Fibroblast of mammary gland (primary cell): ENCODE measurements at regions not wholly inside any gene's neighbourhood (a gene's known extent, or its start where the extent isn't known, plus 50 kb on each side); places are given as distances from the start of the nearest gene placed in this dataset.

ENCODE experiments used
- DNase-seq: peaks from one replicate; pipeline ENCODE4 v3.0.0-alpha.2; 2010; ENCODE audit warnings: low read depth
- H3K4me3 ChIP-seq: 2 replicates; pipeline ENCODE4 v1.5.1; 2011; ENCODE audit warnings: low read depth, mild to moderate bottlenecking, low read length, moderate library complexity; ENCODE audit not compliant: control insufficient read depth
- CTCF ChIP-seq: conservative IDR thresholded peaks from 2 replicates; pipeline ENCODE4 v1.5.1; 2011; ENCODE audit warnings: low read depth, low read length, inconsistent platforms; ENCODE audit not compliant: control insufficient read depth, insufficient read depth

- DNase-seq = no peak
- no peak for TF ChIP-seq CTCF
- no peak overlapping the region for H3K4me3 ChIP-seq
Measured at GRCh38 chr6:164097056-164097455, 682.5 kb downstream of the QKI start.

GRCh38 chr6:164095056-164095455 is 680.5 kb downstream of the QKI start:
- peak; percentile 26 for DNase-seq
- no peak overlapping the region for H3K4me3 ChIP-seq

GRCh38 chr6:164087870-164088269 is 673.4 kb downstream of the QKI start:
- DNase-seq = no peak
- H3K4me3 ChIP-seq = no peak overlapping the region
- no peak for TF ChIP-seq CTCF

More at GRCh38 chr6:164095056-164095455, 680.5 kb downstream of the QKI start:
- no peak for TF ChIP-seq CTCF

DNA sequence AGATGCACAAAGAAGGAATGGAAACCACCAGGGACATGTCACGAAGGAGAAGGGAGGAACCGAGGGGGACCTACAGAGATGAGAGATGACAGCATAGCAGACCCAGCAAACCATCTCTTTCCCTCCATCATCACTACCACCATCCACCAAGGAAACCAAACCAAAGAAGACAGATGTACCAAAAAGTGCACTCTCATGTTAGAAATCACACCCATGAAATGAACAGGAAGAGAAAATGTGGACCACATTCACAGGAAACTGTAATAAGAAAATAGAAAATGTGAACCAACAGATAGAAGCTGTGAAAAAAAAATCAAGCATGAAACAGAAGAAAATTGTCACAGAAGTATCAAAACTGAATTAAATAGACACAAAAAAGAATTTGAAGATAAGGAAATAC is 672.7 kb downstream of the QKI start:
- TF ChIP-seq CTCF = no peak
- DNase-seq = no peak
- no peak overlapping the region for H3K4me3 ChIP-seq

DNA sequence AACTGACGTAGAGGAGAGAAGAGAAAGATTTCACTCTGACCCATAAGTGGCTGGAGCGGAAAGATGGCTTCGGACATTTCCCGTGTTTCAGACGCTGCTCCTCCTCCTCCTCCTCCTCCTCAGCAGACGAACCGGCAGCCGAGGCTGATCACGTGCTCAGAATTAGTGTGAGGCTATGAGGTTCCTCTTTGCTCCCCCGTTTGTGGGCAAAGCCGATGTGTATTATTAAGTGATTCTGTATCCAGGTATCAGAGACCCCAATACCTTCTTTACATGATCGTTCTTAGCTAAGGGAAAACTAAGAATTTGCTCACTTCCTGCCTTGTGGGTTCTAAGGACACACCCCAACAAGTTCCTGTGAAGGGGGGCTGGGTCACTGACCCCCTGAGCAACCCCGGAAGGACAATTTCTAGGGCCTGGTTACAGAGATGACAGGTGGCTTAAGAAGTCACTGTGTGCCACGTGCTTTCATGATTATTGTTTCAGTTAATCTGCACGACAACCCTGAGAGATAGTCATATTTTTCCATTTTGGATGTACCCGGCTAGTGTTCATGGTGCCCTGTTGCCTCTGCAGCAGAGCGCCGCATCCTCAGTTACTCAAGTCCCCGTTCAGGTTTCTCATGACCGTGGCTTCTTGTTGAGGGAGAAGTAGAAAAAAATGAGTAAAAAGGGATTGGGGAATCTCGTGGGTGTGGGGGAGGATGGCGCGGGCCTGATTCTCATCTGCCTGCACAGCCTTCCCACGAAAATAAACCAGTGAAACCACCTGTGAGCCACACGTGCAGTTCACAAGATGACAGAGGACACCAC is 671.8 kb downstream of the QKI start:
- no peak overlapping the region for H3K4me3 ChIP-seq
- DNase-seq = no peak
- no peak for TF ChIP-seq CTCF

DNA sequence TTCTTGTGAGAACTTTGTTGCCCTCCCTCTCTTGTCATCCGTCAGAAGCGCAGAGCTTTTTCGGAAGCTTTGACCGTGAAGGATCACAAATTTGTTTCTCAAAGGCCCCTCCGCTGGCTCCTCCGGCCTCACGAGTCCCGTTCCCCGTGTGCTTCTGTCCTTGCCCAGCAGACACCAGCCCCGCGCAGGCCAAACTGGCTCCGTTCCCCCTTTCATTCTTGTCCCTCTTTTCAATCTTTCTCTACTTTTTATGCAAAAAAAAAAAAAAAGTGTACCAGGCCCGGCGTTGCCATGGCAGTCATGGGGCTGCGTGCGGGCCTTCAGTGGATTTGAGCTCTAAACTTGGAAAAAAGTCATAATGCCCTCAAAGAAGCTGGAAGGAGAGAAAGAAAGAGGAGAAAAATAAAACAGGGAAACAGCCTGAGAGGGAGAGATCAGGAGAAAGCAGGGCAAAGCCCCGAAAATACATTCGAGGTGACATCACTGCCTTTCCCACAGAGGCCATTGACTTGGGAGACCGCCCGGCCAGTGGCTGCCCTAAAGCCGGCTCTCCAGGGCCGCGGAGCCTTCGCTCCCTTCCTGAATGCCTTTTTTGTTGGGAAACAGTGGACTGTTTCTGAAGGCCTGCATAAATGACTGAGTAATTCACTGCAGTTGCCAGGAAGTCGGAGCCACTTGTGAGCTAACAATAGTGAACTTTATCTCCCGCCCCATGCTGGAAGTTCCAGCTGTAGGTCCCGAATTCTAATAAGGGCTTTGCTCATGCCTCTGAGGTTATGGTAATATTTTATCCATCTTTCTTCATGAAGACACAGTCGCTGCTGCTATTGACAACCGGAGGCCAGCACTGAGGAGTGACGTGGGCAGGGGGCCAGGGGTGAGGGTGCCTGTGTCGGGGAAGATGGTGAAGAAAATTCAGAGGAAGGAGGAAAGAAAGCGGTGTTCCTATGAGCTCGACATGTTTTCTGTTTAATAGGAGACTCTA is 670.9 kb downstream of the QKI start:
- peak; percentile 82 for DNase-seq
- no peak overlapping the region for H3K4me3 ChIP-seq
- no peak for TF ChIP-seq CTCF
